ENCODE measurements at regions not wholly inside any gene's neighbourhood (a gene's known extent, or its start where the extent isn't known, plus 50 kb on each side); places are given as distances from the start of the nearest gene placed in this dataset.

GRCh38 chr13:67438465-67438864 lies 208.3 kb upstream of the PCDH9 start:
- WGBS: 40% methylated on average over 3 of the region's 3 CpGs

More at GRCh38 chr13:67438465-67438864, 208.3 kb upstream of the PCDH9 start:
- Histone ChIP-seq H3K27ac (ENCODE audit: low read depth in 1 of 2, low read length in 2 of 2) (no peak overlapping the region), H3K4me1 (ENCODE audit: control insufficient read depth in 4 of 4, insufficient read depth in 4 of 4, low read length in 3 of 4) (no peaks in the 10 kb centered on the region), H3K36me3 (ENCODE audit: control insufficient read depth in 4 of 4, insufficient read depth in 3 of 4, low read depth in 1 of 4, low read length in 3 of 4) (no peaks in the 10 kb centered on the region), H3K9ac (ENCODE audit: low read depth in 1 of 2, low read length in 2 of 2) (no peak overlapping the region), H3K4me3 (ENCODE audit: low read depth in 1 of 3, low read length in 3 of 3) (no peak overlapping the region), H3K27me3 (ENCODE audit: control insufficient read depth in 4 of 4, insufficient read depth in 4 of 4, low read length in 3 of 4) (no peaks in the 10 kb centered on the region), H3K9me3 (ENCODE audit: control insufficient read depth in 4 of 4, low read length in 3 of 4) (no peaks in the 10 kb centered on the region)
- TF ChIP-seq HNF4G (IDR thresholded peaks at IDR 0.05) (no peak), ZBTB33 (IDR thresholded peaks at IDR 0.05) (no peak), RXRA (IDR thresholded peaks at IDR 0.05) (no peak), ATF3 (IDR thresholded peaks at IDR 0.05) (no peak), RAD21 (IDR thresholded peaks at IDR 0.05) (no peak), FOXA1 (IDR thresholded peaks at IDR 0.05) (no peak), GABPA (IDR thresholded peaks at IDR 0.05 in 1 of 2, conservative IDR thresholded peaks at IDR 0.05 in 1 of 2) (no peak), NR2F2 (IDR thresholded peaks at IDR 0.05) (no peak), FOXA2 (IDR thresholded peaks at IDR 0.05) (no peak), JUND (IDR thresholded peaks at IDR 0.05) (no peak), TAF1 (conservative IDR thresholded peaks at IDR 0.05) (no peak), HNF4A (conservative IDR thresholded peaks at IDR 0.05) (no peak), EGR1 (IDR thresholded peaks at IDR 0.05; ENCODE audit: low read depth in 2 of 2) (no peak), YY1 (IDR thresholded peaks at IDR 0.05) (no peak), SP1 (IDR thresholded peaks at IDR 0.05) (no peak)
- TF ChIP-seq, protein P1, sequence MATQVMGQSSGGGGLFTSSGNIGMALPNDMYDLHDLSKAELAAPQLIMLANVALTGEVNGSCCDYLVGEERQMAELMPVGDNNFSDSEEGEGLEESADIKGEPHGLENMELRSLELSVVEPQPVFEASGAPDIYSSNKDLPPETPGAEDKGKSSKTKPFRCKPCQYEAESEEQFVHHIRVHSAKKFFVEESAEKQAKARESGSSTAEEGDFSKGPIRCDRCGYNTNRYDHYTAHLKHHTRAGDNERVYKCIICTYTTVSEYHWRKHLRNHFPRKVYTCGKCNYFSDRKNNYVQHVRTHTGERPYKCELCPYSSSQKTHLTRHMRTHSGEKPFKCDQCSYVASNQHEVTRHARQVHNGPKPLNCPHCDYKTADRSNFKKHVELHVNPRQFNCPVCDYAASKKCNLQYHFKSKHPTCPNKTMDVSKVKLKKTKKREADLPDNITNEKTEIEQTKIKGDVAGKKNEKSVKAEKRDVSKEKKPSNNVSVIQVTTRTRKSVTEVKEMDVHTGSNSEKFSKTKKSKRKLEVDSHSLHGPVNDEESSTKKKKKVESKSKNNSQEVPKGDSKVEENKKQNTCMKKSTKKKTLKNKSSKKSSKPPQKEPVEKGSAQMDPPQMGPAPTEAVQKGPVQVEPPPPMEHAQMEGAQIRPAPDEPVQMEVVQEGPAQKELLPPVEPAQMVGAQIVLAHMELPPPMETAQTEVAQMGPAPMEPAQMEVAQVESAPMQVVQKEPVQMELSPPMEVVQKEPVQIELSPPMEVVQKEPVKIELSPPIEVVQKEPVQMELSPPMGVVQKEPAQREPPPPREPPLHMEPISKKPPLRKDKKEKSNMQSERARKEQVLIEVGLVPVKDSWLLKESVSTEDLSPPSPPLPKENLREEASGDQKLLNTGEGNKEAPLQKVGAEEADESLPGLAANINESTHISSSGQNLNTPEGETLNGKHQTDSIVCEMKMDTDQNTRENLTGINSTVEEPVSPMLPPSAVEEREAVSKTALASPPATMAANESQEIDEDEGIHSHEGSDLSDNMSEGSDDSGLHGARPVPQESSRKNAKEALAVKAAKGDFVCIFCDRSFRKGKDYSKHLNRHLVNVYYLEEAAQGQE (IDR thresholded peaks at IDR 0.05): no peak
- TF ChIP-seq, protein P2, sequence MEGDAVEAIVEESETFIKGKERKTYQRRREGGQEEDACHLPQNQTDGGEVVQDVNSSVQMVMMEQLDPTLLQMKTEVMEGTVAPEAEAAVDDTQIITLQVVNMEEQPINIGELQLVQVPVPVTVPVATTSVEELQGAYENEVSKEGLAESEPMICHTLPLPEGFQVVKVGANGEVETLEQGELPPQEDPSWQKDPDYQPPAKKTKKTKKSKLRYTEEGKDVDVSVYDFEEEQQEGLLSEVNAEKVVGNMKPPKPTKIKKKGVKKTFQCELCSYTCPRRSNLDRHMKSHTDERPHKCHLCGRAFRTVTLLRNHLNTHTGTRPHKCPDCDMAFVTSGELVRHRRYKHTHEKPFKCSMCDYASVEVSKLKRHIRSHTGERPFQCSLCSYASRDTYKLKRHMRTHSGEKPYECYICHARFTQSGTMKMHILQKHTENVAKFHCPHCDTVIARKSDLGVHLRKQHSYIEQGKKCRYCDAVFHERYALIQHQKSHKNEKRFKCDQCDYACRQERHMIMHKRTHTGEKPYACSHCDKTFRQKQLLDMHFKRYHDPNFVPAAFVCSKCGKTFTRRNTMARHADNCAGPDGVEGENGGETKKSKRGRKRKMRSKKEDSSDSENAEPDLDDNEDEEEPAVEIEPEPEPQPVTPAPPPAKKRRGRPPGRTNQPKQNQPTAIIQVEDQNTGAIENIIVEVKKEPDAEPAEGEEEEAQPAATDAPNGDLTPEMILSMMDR (IDR thresholded peaks at IDR 0.05; ENCODE audit: low read depth, low read length, missing input control): no peak
- TF ChIP-seq, protein P3, sequence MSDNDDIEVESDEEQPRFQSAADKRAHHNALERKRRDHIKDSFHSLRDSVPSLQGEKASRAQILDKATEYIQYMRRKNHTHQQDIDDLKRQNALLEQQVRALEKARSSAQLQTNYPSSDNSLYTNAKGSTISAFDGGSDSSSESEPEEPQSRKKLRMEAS (IDR thresholded peaks at IDR 0.05): no peak
- DNase-seq (ENCODE audit: low spot score): no peak
